Anterior cingulate cortex (tissue), 58 donors: ENCODE measurements at regions not wholly inside any gene's neighbourhood (a gene's known extent, or its start where the extent isn't known, plus 50 kb on each side); places are given as distances from the start of the nearest gene placed in this dataset.
"Not testable (repeated sequence)": the region's sequence is repeated elsewhere in the genome, so short reads cannot be mapped to it uniquely, and the experiment has no call there.

Experiments
- DNase-seq, 58 donors: peaks; one replicate each; lab custom pipeline; 2025; lab: John Stamatoyannopoulos, UW

DNA sequence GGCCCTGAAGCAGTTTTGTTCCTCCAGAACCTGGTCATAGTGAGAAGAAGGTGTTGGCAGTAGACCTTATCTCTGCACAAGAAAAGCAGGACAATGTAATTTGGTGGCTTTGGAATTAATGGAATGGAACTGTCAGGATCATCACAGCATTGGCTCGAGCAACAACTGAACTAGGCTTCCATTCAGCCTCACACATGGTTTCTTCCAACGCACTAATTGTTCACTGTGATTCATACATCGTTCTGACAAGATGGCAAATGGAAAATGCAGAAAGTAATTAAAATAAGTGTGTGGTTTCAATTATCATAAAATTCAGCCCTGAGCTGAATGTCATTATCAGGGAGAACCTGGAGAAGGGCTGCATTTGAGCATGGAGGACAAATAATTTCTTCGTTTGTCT is 80.6 kb downstream of the MFSD1 start:
- DNase-seq: no peak

DNA sequence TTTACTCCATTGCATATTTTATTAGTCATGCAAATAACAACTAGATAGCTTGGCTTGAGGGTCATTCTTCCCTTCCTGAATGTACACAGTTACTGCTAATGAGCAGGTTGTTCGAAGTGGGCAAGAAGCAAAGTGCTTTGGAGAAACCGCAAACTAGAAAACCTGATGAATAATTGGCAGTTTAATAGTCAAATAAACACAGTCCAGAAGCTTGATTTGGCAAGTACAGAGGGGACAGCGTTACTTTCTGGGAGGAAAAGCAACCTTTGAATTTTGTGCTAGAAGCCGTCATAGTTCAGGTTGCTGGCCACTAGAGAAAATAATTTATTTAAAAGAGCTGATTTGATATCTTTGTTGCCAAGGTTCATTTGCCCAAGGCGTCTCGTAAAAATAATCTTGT is 94.9 kb downstream of the MFSD1 start:
- DNase-seq: no peak

DNA sequence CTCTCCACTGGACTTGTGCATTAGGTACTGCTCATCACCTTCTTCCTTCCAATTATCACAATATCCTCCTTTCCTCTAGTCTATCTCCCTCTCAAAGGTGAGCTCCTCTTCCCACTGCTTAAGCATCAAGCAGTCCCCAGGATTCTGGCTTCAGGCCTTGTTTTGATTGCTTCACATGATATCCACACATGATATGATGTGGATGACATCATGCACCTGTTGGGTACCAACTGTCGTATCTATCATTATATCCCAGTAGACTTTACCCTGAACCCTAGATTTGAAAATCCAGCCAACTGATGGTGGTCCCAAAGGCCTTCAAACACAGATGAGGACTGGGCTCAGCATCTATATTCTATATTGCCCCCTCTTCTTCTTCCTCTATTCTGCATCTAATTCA is 104.9 kb downstream of the MFSD1 start:
- no peak for DNase-seq

DNA sequence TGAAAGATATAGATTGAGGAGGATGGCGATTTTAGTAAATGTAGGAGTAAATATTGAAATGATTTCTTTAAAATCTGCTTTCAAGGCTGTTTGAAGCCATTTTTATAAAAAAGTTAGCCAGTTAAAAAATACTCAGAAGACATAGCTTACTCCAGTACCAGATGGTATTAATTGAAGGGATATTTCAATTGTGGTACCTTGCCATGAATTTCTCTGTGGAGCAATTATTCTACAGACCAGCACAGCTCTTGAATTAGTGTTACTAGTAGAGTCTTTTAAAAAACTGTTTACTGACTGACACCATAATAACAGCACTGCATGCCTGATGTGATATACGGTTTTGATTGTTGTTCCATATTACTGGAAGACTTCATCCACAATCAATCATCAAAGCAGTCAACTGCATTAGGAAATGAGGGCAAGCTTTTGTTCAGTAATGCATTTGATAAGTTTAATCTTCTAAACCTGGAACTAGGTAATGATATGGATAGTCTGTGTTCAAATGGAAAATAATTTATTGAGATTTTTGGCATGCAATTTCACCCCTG is 106.4 kb downstream of the MFSD1 start:
- DNase-seq: no peak

DNA sequence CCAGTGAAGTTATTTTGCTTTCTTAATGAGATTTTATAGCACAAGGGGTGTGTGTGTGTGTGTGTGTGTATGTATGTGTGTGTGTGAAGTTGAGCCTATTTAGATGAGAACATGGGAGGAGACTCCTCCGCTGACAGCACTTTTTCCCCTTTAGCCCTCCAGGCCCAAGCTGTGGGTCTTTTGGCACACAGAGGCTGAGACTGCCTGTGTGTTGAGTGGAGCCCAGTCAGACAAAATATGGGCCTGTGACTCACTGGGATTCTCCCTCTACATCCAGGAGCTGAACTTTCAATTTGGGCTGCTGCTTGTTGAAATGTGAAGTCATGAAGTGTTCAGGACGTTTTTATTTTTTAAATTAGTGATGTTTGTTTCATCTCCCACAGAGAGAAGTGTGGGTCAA is 108.0 kb downstream of the MFSD1 start:
- DNase-seq: no peak

DNA sequence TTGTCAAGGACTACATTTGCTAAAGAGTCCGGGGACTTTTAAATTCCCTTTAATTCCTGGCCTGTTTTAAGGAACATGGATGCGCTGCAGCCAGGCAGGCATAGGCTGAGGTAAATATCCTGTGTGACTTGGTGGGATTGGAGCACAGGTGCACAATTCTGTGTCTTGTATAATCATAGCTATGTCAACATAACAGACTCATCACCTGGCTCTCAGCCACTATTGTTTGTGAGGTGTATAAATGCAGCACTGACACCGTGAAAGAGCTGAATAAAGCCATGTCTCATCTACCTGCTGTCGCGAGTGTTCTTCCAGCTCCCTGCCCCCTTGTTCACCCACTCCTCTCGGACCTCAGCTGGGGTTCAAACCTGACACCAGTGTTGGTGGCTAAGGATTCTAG is 109.7 kb downstream of the MFSD1 start:
- DNase-seq: no peak

DNA sequence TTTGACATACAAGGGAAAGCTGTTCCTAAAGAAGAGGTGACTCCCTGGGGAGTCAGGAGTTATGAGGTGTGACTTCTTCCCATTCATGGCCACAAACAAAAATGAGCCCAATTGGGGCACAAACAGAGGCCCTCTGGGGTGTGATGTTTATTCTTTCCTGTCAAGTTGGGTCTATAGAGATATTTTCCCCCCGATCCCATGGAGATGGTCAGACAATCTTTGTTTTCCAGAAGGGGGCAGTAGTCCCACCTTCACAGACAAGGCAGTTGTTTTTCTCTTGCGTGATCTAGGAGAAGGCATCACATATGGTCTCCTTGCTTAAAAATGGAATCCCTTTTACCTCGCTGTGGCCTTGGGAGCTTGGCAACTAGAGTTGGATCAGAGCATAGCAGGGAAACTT is 110.3 kb downstream of the MFSD1 start:
- no peak for DNase-seq

DNA sequence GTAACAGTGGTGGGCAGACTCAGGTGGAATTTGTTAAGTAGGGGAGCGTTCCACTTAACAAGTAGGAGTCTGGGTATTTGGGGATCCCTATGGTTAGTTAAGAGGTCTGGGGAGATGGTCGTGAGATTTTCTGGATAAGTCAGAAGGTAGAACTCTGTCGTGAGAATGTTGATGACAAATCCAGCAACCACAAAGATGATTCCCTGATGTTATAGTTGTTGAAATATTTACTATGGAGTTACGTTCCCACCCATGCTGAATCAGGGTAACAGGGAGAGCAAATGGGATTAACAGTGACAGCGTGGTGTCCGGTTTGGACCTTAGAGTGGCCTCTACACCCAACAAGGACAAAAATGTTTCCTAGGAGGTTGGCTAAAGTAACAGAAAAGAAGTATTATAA is 110.8 kb downstream of the MFSD1 start:
- no peak for DNase-seq

DNA sequence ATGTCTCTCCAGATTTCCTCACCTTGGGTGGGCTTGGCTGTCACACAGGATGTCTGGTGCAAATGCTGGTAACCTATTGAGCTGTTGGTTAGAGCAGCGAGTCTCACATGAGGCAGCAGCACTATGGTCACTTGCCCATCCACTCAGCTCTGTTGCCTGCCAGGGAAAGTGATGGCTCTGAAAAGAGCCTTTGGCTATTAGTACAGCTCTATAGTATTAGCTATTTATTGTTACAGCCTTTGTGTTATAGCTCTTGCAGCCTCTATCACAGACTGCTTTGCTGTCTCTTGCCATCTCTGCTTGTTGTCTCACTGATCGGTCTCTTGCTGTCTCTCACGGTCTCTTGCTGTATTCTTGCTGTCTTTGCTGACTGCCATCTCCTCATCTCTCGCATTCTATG is 114.3 kb downstream of the MFSD1 start:
- DNase-seq: no peak

DNA sequence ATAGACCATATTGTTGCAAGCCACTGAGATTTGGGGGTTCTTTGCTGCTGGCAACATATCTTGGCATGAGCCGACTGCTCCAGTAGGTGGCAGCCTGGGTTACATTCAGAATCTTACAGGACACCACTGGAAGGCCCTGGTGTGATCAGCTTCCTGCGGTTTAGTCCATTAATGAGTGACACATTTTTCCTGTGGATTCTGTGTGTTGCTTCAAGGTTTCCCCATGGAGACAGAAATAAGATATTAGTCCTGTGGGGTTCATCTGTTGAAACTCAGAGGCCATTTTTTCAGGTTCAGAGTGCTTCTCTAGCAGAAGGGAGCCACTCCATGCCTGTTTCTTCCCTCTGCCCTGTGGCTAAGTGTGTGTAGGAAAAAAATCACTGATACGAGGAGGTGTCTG is 116.2 kb downstream of the MFSD1 start:
- peak in 34 of 58 donors; percentile 0 to 37 (median 6) for DNase-seq

DNA sequence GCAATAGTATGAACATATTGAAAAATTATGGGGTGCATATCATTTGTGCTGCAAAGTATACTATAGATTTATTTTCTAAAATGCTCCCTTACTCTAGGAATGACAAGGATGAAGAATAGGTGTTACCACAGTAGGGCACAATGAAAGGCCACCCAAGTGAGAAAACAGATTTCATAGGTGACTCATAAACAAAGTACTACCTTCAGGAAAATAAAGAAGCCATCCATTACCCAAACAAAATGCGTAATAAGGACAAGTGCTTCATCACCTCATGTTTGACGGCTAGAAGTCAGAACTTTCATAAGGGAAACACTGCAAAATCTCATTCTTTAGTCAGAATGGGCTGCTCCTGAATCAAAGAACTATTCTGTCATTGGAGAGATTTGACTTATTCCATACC is 116.6 kb downstream of the MFSD1 start:
- DNase-seq: no peak

DNA sequence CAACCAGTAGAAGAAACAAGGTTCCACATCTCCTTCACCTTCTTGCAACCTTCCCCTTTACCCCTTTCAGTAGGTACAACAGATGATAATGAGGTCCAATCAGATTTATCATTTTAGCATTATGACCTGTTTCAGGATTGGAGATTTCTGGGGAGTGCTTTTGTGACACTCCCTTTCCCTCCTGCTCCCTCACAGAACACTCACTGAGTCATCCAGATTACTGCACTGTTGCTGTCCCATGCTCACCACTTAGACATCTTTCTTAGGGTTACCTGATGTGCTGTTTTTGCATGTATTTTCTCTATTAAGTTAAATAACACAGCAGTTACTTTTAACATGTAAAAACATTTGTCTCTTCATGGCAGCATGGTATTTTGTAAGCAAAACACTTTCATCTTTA is 118.5 kb downstream of the MFSD1 start:
- DNase-seq: no peak

DNA sequence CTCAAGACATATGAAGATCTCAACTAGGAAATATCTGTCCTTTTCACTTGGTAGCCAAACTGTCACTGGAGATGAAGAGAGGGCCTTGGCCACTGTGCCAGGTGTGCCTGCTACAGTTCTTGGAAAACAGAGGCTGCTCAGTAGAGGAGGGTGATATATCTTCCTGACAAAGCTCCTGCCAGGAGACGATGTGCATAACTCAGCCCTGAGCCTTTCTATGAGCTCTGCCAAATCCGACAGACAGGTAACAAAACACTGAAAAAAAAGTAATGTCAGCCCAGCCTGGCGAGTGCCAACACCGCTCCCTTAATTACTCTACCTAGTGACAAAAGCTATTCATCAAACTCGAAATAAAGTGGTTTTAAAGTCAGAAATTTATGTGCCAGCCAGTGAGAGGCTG is 123.2 kb downstream of the MFSD1 start:
- DNase-seq: no peak

DNA sequence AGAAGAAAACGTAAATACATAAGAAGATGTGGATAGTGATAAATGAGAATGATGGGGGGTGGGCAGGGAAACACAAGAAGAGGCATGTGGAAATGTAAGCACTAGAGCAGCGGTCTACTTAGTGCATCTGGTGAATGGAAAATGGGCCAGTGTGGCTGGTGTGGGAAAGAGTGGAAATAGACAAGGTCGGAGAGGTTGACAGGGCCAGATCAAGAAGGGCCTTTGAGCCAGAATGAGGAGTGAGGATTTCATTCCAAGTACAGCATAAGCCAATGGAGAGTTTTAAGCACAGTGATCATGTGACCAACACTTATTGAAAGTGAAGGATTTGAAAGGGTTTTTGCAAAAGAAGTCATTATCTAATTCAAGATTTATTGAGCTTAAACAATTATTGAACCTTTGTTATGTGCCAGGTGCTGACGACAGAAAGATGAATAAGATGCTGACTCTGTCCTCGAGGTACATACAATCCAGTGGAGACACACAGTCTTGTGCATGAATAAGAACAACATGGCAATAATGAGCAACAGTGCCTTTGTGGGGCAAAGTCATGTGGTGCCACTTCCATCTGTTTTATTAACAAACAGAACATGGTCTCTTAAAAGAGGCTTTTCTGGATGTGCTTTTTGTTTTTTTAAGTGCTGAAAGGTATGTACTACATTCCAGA is 124.1 kb downstream of the MFSD1 start:
- no peak for DNase-seq

DNA sequence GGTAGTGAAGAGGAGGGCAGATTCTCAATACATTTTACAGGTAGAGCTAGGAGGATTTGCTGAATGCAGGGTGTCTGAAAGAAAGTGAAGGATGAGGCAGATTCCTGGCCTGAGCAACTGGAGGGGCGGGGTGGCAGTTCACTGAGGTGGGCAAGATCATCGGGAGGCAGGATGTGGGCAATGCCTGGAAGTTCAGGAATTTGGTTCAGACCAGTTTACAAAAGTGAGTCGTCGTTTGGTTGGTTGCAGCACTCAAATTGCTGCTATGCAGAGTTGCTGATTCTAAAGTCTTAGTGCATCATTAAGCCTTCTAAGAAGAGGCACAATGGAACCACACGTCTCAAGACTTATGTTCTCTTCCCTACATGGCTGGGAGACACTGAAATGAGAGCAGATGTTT is 134.0 kb downstream of the MFSD1 start:
- no peak for DNase-seq

DNA sequence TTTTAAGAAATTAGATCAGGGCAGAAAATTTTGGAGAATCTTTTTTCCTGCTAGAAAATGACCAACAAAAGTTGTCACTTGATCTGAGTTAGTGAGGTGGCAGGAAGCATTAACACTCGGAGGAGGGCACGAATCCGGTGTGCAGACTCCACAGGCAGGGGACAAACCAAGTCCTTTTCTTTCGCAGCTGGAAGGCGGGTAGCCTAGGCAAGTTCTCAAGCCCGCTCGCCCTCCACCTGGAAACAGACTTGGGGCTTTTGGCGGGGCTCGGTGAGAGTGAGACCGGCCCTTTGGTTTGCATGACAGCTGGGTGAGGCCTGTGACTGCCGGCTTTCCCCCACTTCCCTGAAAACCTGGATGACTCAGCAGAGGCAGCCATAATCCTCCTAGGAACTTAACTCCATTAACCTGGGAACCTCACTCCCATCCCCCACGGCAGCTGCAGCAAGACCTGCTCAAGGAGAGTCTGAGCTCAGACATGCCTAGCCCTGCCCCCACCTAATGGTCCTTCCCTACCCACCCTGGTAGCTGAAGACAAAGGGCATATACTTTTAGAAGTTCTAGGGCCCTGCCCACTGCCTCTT is 134.8 kb downstream of the MFSD1 start:
- DNase-seq: no peak

DNA sequence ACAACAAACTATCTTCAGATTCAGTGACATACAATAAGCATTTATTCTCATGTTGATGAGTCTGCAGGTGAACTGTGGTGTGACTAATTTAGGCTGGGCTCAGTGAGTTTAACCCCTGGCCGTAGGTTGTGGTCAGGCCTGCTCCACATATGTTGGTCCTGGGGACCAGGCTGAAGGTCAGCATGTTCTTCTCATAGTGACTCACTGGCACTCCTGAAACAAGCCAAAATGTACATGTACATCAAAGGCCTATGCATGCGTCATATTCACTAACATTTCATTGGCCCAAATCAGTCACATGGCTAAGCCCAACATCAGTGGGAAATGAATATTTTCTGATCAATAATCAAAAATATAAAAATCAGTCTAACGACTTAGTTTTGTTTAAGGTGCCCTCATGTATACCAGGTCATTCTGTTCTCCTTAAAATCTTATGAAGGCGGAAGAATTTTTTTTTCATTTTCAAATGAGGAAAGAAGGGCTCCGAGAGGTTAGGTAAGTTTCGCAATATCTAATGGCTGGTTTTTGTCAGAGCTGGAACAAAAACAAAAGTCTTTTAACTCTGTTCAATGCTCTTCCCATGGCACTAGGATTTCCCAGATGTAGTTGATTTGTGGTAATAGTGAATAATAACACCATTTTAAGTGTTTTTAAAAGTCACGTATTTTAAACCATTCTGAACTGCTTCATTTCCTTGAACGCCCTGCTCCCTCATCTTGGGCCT is 148.5 kb downstream of the MFSD1 start:
- DNase-seq: no peak

DNA sequence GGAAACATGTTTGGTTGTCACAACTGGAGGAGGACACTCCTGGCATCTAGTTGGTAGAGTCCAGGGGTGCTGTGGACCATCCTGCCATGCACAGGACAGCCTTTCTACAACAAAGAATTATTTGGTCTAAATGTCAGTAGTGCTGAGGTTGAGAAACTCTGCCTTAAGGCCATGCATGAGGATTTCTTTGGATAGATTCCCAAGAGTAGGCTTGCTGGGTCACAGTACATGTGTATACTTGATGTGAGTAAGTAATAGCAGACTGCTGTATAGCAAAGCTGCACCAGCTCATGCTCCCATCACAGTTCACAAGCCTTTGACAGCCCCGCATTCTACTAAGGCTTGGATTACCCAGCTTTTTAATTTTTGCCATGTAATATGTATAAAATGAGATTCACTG is 151.3 kb downstream of the MFSD1 start:
- DNase-seq: no peak

DNA sequence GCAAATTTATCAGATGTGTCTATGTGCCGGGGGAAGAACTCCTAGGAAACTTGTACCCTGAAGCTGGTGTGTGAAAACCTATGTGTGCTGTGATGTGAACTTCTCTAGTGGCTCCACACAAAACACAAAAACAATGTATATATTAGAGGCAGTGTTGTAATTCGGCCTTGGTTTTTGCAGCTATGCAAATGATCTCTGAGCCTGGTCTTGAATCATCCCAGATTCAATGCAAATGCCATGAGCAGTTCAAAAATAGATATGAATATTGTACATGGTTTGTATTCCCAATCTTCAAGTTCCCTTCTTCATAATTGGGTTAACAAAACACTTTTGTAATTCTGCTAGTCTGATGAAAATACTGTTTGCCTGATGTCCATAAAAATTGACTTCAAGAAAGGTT is 152.6 kb downstream of the MFSD1 start:
- DNase-seq: no peak

DNA sequence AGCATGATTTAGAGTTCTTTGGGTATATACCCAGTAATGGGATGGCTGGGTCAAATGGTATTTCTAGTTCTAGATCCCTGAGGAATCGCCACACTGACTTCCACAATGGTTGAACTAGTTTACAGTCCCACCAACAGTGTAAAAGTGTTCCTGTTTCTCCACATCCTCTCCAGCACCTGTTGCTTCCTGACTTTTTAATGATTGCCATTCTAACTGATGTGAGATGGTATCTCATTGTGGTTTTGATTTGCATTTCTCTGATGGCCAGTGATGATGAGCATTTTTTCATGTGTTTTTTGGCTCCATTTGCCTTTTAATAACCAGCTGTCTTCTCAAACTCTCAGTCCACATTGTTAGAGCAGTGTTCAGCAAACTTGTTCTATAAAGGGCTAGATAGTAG is 155.9 kb downstream of the MFSD1 start:
- DNase-seq: not testable (repeated sequence)

DNA sequence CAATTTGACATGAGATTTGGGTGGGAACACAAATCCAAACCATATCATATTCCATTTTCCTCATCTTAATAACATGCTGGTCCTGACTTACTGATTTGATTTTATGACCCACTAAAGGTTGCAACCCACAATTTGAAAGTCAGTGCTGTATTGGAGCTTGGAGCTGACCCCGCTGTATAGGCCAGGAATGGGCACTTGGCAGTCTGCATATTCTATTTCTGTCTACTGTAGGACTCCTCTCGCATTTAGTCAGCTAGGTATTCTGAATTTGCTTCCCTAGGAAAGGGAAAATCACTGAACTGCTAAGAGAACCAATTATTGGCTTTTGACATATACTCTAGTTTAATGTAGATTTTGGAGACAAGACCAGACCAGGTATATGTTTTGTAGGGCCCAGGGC is 157.0 kb downstream of the MFSD1 start:
- no peak for DNase-seq

DNA sequence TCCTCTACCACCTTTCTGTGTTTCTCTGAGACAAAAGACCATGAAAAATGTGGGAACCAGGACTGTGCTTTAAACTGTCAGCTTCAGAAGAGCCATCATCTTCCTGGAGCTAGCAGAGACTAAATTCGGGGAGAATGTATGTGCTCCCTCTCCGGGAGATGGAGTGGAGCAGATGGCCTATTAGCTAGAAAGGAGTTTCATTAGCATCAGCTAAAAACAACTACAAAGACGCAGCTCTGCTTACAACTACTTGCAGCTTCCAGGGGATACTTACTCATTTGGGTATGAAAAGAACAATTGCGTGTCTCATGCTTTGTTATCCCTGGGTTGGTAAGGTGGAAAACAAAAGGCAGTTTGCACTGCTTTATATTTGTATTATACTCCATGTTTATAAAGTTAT is 159.6 kb downstream of the MFSD1 start:
- DNase-seq: no peak
